A549 (cell line): ENCODE measurements at regions not wholly inside any gene's neighbourhood (a gene's known extent, or its start where the extent isn't known, plus 50 kb on each side); places are given as distances from the start of the nearest gene placed in this dataset.

Source experiments
- ATAC-seq, 2 experiments: fragments of 200-7000 bp in 1 of 2; fragments of >200 bp in 1 of 2; cut with Nextera tagmentation in 1 of 2; cut with Tn5 transposase in 1 of 2; 3 replicates each; pipeline versions ENCODE4 v1.8.0 to v1.9.1; 2018 to 2020; ENCODE audit warnings: mild to moderate bottlenecking in 1 of 2, moderate library complexity in 1 of 2
- CTCF ChIA-PET: fragments of 300-600 bp; sonication (Branson Sonifier 250); formaldehyde crosslinking; extraction: SDS; loops from one replicate; lab custom pipeline; 2021; ENCODE audit warnings: antibody characterized with exemption, inconsistent platforms; lab: Yijun Ruan, JAX
- POLR2A ChIA-PET: fragments of 350-600 bp; formaldehyde crosslinking; extraction: SDS; loops from one replicate; lab custom pipeline; 2021; ENCODE audit warnings: antibody characterized with exemption, inconsistent platforms; lab: Yijun Ruan, JAX
- DNase-seq, 2 experiments: peaks; one replicate each; pipeline versions ENCODE4 v3.0.0 to v3.0.0-alpha.2; 2011 to 2016; ENCODE audit warnings: low read depth in 1 of 2, low spot score in 1 of 2
- FAIRE-seq: peaks from 2 replicates; lab custom pipeline; 2011; peaks lifted over from hg19 to GRCh38; lab: Jason Lieb, UNC
- H3K27ac ChIP-seq, 2 experiments: fragments of >200 bp; sonication (Bioruptor Twin); formaldehyde crosslinking; 3 replicates each; pipeline ENCODE4 v1.5.1; 2016 to 2017
- H3K4me1 ChIP-seq: fragments of >200 bp; sonication (Bioruptor Twin); formaldehyde crosslinking; 3 replicates; pipeline ENCODE4 v1.6.1; 2016
- H3K4me2 ChIP-seq: fragments of >200 bp; sonication (Bioruptor Twin); formaldehyde crosslinking; 3 replicates; pipeline ENCODE4 v1.6.1; 2016
- H3K4me3 ChIP-seq: fragments of >200 bp; sonication (Bioruptor Twin); formaldehyde crosslinking; 3 replicates; pipeline ENCODE4 v1.5.1; 2016
- H3K9me3 ChIP-seq: fragments of >200 bp; sonication (Bioruptor Twin); formaldehyde crosslinking; 3 replicates; pipeline ENCODE4 v1.6.1; 2016
- CBX2 ChIP-seq: fragments of 200-600 bp; sonication (generic); IDR thresholded peaks from 2 replicates; pipeline ENCODE4 v1.6.1; 2016; ENCODE audit warnings: low read depth, mild to moderate bottlenecking, borderline replicate concordance
- CEBPB ChIP-seq, 2 experiments: fragments of >200 bp in 1 of 2; sonication (Bioruptor Twin) in 1 of 2; formaldehyde crosslinking in 1 of 2; IDR thresholded peaks; 2 replicates each; pipeline ENCODE4 v1.6.1; 2012 to 2016
- CHD4 ChIP-seq: fragments of 200-600 bp; sonication (generic); IDR thresholded peaks from 2 replicates; pipeline ENCODE4 v1.6.1; 2016; ENCODE audit warnings: antibody characterized with exemption, mild to moderate bottlenecking, borderline replicate concordance
- EHF ChIP-seq: fragments of 250-450 bp; sonication (Bioruptor Pico); IDR thresholded peaks from 2 replicates; pipeline ENCODE4 v1.5.0; 2020; ENCODE audit warnings: mild to moderate bottlenecking
- EP300 ChIP-seq, 2 experiments: fragments of >200 bp; sonication (Bioruptor Twin); formaldehyde crosslinking; IDR thresholded peaks; 2 replicates in 1 of 2; 3 replicates in 1 of 2; pipeline ENCODE4 v1.6.1; 2016 to 2017
- FOSB ChIP-seq: fragments of 250-450 bp; sonication (Bioruptor Pico); IDR thresholded peaks from 2 replicates; pipeline ENCODE4 v1.5.0; 2020; ENCODE audit warnings: mild to moderate bottlenecking, moderate library complexity
- FOSL2 ChIP-seq, 2 experiments: fragments of 450-650 bp in 1 of 2; fragments of >200 bp in 1 of 2; sonication (Bioruptor Twin) in 1 of 2; formaldehyde crosslinking; IDR thresholded peaks; 2 replicates each; pipeline versions ENCODE4 v1.5.0 to v1.6.1; 2016 to 2020; ENCODE audit warnings: mild to moderate bottlenecking in 1 of 2, moderate library complexity in 1 of 2
- FOXS1 ChIP-seq: fragments of 250-450 bp; sonication (Bioruptor Pico); IDR thresholded peaks from 2 replicates; pipeline ENCODE4 v1.5.0; 2020; ENCODE audit warnings: mild to moderate bottlenecking, moderate library complexity
- GATA3 ChIP-seq: IDR thresholded peaks from 2 replicates; pipeline ENCODE4 v1.6.1; 2012; ENCODE audit warnings: borderline replicate concordance
- HDAC2 ChIP-seq: fragments of 200-600 bp; sonication (generic); IDR thresholded peaks from 2 replicates; pipeline ENCODE4 v1.6.1; 2016
- HOXB13 ChIP-seq: fragments of 250-450 bp; sonication (Bioruptor Pico); IDR thresholded peaks from 2 replicates; pipeline ENCODE4 v1.5.0; 2020; ENCODE audit warnings: low read depth, mild to moderate bottlenecking, moderate library complexity
- KDM1A ChIP-seq: fragments of 200-600 bp; sonication (generic); IDR thresholded peaks from 2 replicates; pipeline ENCODE4 v1.6.1; 2016; ENCODE audit warnings: low read depth, mild to moderate bottlenecking
- KDM5A ChIP-seq: fragments of 200-600 bp; sonication (generic); IDR thresholded peaks from 2 replicates; pipeline ENCODE4 v1.6.1; 2016; ENCODE audit warnings: antibody characterized with exemption, mild to moderate bottlenecking
- MAZ ChIP-seq: fragments of 150-350 bp; IDR thresholded peaks from 2 replicates; pipeline ENCODE4 v1.6.1; 2014; ENCODE audit warnings: antibody characterized with exemption, low read depth, low read length, borderline replicate concordance
- PHF8 ChIP-seq: fragments of 200-600 bp; sonication (generic); IDR thresholded peaks from 2 replicates; pipeline ENCODE4 v1.6.1; 2016; ENCODE audit warnings: low read depth, mild to moderate bottlenecking, antibody characterized with exemption, moderate library complexity, borderline replicate concordance
- POLR2AphosphoS2 ChIP-seq: conservative IDR thresholded peaks from 2 replicates; pipeline ENCODE4 v1.6.1; 2012; ENCODE audit warnings: low read length, improper control_type of control experiment, inconsistent platforms
- RAD21 ChIP-seq, 2 experiments: fragments of >200 bp in 1 of 2; sonication (Bioruptor Twin) in 1 of 2; formaldehyde crosslinking in 1 of 2; IDR thresholded peaks in 1 of 2; conservative IDR thresholded peaks in 1 of 2; 2 replicates in 1 of 2; 3 replicates in 1 of 2; pipeline ENCODE4 v1.6.1; 2012 to 2018; ENCODE audit warnings: inconsistent platforms in 1 of 2
- RCOR1 ChIP-seq: fragments of 150-350 bp; IDR thresholded peaks from 2 replicates; pipeline ENCODE4 v1.6.1; 2014; ENCODE audit warnings: antibody characterized with exemption, low read length, low read depth
- RFX5 ChIP-seq: fragments of 450-650 bp; IDR thresholded peaks from 2 replicates; pipeline ENCODE4 v1.7.1; 2014; ENCODE audit warnings: antibody characterized with exemption, mild to moderate bottlenecking, moderate library complexity
- RNF2 ChIP-seq: fragments of 200-600 bp; sonication (generic); IDR thresholded peaks from 2 replicates; pipeline ENCODE4 v1.6.1; 2016; ENCODE audit warnings: low read depth, mild to moderate bottlenecking, antibody characterized with exemption, moderate library complexity, borderline replicate concordance
- SMC3 ChIP-seq: fragments of >200 bp; sonication (Bioruptor Twin); formaldehyde crosslinking; IDR thresholded peaks from 3 replicates; pipeline ENCODE4 v1.6.1; 2018; ENCODE audit warnings: inconsistent platforms
- TFCP2L1 ChIP-seq: fragments of 250-450 bp; sonication (Bioruptor Pico); IDR thresholded peaks from 2 replicates; pipeline ENCODE4 v1.5.0; 2021; ENCODE audit warnings: mild to moderate bottlenecking
- ZNF302 ChIP-seq: fragments of 250-450 bp; sonication (Bioruptor Pico); IDR thresholded peaks from 2 replicates; pipeline ENCODE4 v1.9.0; 2021; ENCODE audit warnings: inconsistent platforms, mild to moderate bottlenecking, moderate library complexity
- ZSCAN20 ChIP-seq: fragments of 250-450 bp; sonication (Bioruptor Pico); IDR thresholded peaks from 2 replicates; pipeline ENCODE4 v1.8.0; 2022; ENCODE audit warnings: mild to moderate bottlenecking, moderate library complexity
- WGBS: methylation state at CpG from one replicate; pipeline ENCODE4 v1.1.6; 2017; ENCODE audit errors: missing lambda C conversion rate; 5-methylcytosine and 5-hydroxymethylcytosine counted together
- TF ChIP-seq, protein P1 (sequence below): IDR thresholded peaks from 2 replicates; pipeline ENCODE4 v1.6.1; 2012
- TF ChIP-seq, protein P2 (sequence below): fragments of 200-600 bp; sonication (generic); IDR thresholded peaks from 2 replicates; pipeline ENCODE4 v1.6.1; 2016; ENCODE audit warnings: antibody characterized with exemption, mild to moderate bottlenecking, moderate library complexity
- TF ChIP-seq, protein P3 (sequence below): IDR thresholded peaks from 2 replicates; pipeline ENCODE4 v1.6.1; 2012

- FAIRE-seq (no peak), DNase-seq (no peak), ATAC-seq (no peak)
- ChIA-PET POLR2A (interaction anchor here (0.6 kb wide), 1 partner anchor 432 kb away, joined by 4 read pairs; no protein-coding TSS in a partner anchor), CTCF (interaction anchor here (1.1 to 3.0 kb wide), 3 partner anchors 53 to 764 kb away, joined by 4 to 14 read pairs (median 14); no protein-coding TSS in a partner anchor)
- Histone ChIP-seq H3K4me2 (peak overlapping the region; percentile 6; the same call in 1 of the 3 replicates), H3K4me3 (no peak overlapping the region), H3K4me1 (peaks cover 20% of the 10 kb centered on the region), H3K9me3 (no peaks in the 10 kb centered on the region), H3K27ac (0 out of 6 replicates have a peak overlapping the region, but pooled peaks of 1 of the 2 experiments have one; percentile 13)
- TF ChIP-seq MAZ (no peak), ZSCAN20 (CRISPR knock-in tag) (no peak), RAD21 (conservative IDR thresholded peaks at IDR 0.05 in 1 of 2, IDR thresholded peaks at IDR 0.05 in 1 of 2) (no peak), FOXS1 (CRISPR knock-in tag) (no peak), ZNF302 (CRISPR knock-in tag) (no peak)
- TF ChIP-seq, protein P1, sequence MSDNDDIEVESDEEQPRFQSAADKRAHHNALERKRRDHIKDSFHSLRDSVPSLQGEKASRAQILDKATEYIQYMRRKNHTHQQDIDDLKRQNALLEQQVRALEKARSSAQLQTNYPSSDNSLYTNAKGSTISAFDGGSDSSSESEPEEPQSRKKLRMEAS, result no peak
- WGBS, result 89% methylated on average over 1 of the region's 1 CpG
Observed at GRCh38 chr1:66450847-66451246, 83.1 kb upstream of the SGIP1 start.

DNA sequence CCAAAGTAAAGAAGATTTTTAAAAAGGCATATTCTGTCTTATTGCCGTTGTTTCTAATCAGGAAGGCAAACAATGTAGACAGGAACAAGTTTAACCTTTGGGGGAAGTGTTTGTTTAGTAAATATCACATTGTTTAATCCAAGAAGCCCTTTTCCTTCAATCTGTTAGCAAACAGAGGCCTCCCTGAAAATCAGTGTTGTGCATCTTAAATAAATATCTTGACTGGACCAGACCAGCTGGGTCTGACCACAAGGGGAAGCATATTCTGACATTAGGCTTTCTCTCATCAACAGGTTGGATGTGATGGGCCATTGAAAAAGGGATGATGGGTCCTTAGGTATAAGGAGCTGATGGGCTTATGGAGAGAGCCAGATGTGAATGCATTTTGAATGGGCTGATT is 81.8 kb upstream of the SGIP1 start:
- ATAC-seq, result peak in 1 of 2 experiments; percentile 70; a peak in 3 of 6 replicates
- no peak overlapping the region for H3K4me3 ChIP-seq
- peaks cover 15% of the 10 kb centered on the region for H3K4me1 ChIP-seq
- ChIA-PET POLR2A (interaction anchor here (0.6 kb wide), 1 partner anchor 180 kb away, joined by 9 read pairs; no protein-coding TSS in a partner anchor), CTCF (interaction anchor here (0.6 kb wide), 1 partner anchor 151 kb away, joined by 3 read pairs; no protein-coding TSS in a partner anchor)
- 15% methylated on average over 1 of the region's 1 CpG for WGBS
- H3K4me2 ChIP-seq, result peak overlapping the region; percentile 16; the same call in 1 of the 3 replicates
- FAIRE-seq, result no peak
- peak in 1 of 2 experiments; percentile 34 for DNase-seq
- TF ChIP-seq TFCP2L1 (CRISPR knock-in tag) (no peak), KDM1A (no peak), RAD21 (conservative IDR thresholded peaks at IDR 0.05 in 1 of 2, IDR thresholded peaks at IDR 0.05 in 1 of 2) (no peak), FOSL2 (IDR thresholded peaks at IDR 0.05) (no peak), FOSL2 (CRISPR knock-in tag; IDR thresholded peaks at IDR 0.05) (no peak), GATA3 (peak; percentile 71)
- no peak overlapping the region for H3K27ac ChIP-seq
- no peaks in the 10 kb centered on the region for H3K9me3 ChIP-seq

DNA sequence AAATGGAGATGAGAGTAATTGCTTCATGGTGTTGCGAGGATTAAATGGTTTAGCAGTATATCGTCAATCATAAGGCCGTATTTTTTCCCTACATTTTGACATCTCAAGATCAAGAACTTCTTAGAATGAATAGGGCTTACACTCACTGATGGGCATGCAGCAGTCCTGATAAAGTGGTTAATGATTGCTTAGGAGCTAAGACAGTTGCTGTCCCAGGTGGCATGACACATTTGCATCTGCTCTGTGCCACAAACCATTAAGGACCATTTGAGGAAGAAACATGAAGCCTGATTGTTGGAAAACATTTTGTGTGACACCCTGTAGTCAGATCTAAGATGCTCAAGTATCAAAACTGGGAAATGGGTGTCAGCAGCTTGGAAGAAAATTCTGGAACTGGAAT is 81.0 kb upstream of the SGIP1 start:
- ChIA-PET CTCF (interaction anchor here (0.6 to 1.0 kb wide), 2 partner anchors 152 to 273 kb away, joined by 3 read pairs; no protein-coding TSS in a partner anchor), POLR2A (no interaction called here)
- Histone ChIP-seq H3K4me2 (no peak overlapping the region), H3K27ac (no peak overlapping the region), H3K4me1 (peaks cover 15% of the 10 kb centered on the region), H3K4me3 (no peak overlapping the region), H3K9me3 (no peaks in the 10 kb centered on the region)
- DNase-seq (no peak), FAIRE-seq (no peak), ATAC-seq (no peak)
- TF ChIP-seq RCOR1, result no peak
- WGBS, result 90% methylated on average over 3 of the region's 3 CpGs

- 61% methylated on average over 2 of the region's 2 CpGs for WGBS
- ChIA-PET CTCF (interaction anchor here (1.3 to 2.2 kb wide), 2 partner anchors 9 to 48 kb away, joined by 3 to 8 read pairs; no protein-coding TSS in a partner anchor), POLR2A (no interaction called here)
- DNase-seq, result no peak
- no peak for FAIRE-seq
- Histone ChIP-seq H3K9me3 (no peaks in the 10 kb centered on the region), H3K27ac (no peak overlapping the region), H3K4me1 (peaks cover 15% of the 10 kb centered on the region), H3K4me3 (no peak overlapping the region), H3K4me2 (no peak overlapping the region)
- no peak for ATAC-seq
- no peak for TF ChIP-seq KDM5A
- TF ChIP-seq HDAC2, result no peak
- no peak for TF ChIP-seq CHD4
- TF ChIP-seq TFCP2L1 (CRISPR knock-in tag), result no peak
- TF ChIP-seq RNF2, result no peak
- TF ChIP-seq, protein P2, sequence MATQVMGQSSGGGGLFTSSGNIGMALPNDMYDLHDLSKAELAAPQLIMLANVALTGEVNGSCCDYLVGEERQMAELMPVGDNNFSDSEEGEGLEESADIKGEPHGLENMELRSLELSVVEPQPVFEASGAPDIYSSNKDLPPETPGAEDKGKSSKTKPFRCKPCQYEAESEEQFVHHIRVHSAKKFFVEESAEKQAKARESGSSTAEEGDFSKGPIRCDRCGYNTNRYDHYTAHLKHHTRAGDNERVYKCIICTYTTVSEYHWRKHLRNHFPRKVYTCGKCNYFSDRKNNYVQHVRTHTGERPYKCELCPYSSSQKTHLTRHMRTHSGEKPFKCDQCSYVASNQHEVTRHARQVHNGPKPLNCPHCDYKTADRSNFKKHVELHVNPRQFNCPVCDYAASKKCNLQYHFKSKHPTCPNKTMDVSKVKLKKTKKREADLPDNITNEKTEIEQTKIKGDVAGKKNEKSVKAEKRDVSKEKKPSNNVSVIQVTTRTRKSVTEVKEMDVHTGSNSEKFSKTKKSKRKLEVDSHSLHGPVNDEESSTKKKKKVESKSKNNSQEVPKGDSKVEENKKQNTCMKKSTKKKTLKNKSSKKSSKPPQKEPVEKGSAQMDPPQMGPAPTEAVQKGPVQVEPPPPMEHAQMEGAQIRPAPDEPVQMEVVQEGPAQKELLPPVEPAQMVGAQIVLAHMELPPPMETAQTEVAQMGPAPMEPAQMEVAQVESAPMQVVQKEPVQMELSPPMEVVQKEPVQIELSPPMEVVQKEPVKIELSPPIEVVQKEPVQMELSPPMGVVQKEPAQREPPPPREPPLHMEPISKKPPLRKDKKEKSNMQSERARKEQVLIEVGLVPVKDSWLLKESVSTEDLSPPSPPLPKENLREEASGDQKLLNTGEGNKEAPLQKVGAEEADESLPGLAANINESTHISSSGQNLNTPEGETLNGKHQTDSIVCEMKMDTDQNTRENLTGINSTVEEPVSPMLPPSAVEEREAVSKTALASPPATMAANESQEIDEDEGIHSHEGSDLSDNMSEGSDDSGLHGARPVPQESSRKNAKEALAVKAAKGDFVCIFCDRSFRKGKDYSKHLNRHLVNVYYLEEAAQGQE, result no peak
- no peak for TF ChIP-seq PHF8
- no peak for TF ChIP-seq RFX5
- TF ChIP-seq POLR2AphosphoS2, result no peak
- no peak for TF ChIP-seq EP300 (IDR thresholded peaks at IDR 0.05)
- TF ChIP-seq HOXB13, result no peak
- TF ChIP-seq EHF, result no peak
- TF ChIP-seq CBX2, result no peak
- TF ChIP-seq, protein P3, sequence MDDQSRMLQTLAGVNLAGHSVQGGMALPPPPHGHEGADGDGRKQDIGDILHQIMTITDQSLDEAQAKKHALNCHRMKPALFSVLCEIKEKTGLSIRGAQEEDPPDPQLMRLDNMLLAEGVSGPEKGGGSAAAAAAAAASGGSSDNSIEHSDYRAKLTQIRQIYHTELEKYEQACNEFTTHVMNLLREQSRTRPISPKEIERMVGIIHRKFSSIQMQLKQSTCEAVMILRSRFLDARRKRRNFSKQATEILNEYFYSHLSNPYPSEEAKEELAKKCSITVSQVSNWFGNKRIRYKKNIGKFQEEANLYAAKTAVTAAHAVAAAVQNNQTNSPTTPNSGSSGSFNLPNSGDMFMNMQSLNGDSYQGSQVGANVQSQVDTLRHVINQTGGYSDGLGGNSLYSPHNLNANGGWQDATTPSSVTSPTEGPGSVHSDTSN, result no peak
- TF ChIP-seq SMC3, result no peak
- no peak for TF ChIP-seq CEBPB (IDR thresholded peaks at IDR 0.05)
- no peak for TF ChIP-seq FOSB
Observed at GRCh38 chr1:66455446-66455845, 78.5 kb upstream of the SGIP1 start.
